A549 (cell line): ENCODE measurements at regions not wholly inside any gene's neighbourhood (a gene's known extent, or its start where the extent isn't known, plus 50 kb on each side); places are given as distances from the start of the nearest gene placed in this dataset.

Experiments
- BHLHE40 ChIP-seq: IDR thresholded peaks from 2 replicates; pipeline ENCODE4 v1.6.1; 2012; ENCODE audit warnings: low read depth, low read length, inconsistent platforms
- CHD4 ChIP-seq: fragments of 200-600 bp; sonication (generic); IDR thresholded peaks from 2 replicates; pipeline ENCODE4 v1.6.1; 2016; ENCODE audit warnings: antibody characterized with exemption, mild to moderate bottlenecking, borderline replicate concordance
- CTCF ChIP-seq: fragments of >200 bp; sonication (Bioruptor Twin); formaldehyde crosslinking; IDR thresholded peaks from 3 replicates; pipeline ENCODE4 v1.5.1; 2016
- EP300 ChIP-seq, 2 experiments: fragments of >200 bp; sonication (Bioruptor Twin); formaldehyde crosslinking; IDR thresholded peaks; 2 replicates in 1 of 2; 3 replicates in 1 of 2; pipeline ENCODE4 v1.6.1; 2016 to 2017
- JUN ChIP-seq, 2 experiments: fragments of >200 bp; sonication (Bioruptor Twin); formaldehyde crosslinking; IDR thresholded peaks; 2 replicates in 1 of 2; 3 replicates in 1 of 2; pipeline ENCODE4 v1.6.1; 2016 to 2017
- KDM5A ChIP-seq: fragments of 200-600 bp; sonication (generic); IDR thresholded peaks from 2 replicates; pipeline ENCODE4 v1.6.1; 2016; ENCODE audit warnings: antibody characterized with exemption, mild to moderate bottlenecking
- MAFK ChIP-seq: fragments of 450-650 bp; IDR thresholded peaks from 2 replicates; pipeline ENCODE4 v1.6.1; 2014; ENCODE audit not compliant: partially characterized antibody
- MAZ ChIP-seq: fragments of 150-350 bp; IDR thresholded peaks from 2 replicates; pipeline ENCODE4 v1.6.1; 2014; ENCODE audit warnings: antibody characterized with exemption, low read depth, low read length, borderline replicate concordance
- MYC ChIP-seq: IDR thresholded peaks from 2 replicates; pipeline ENCODE4 v1.6.1; 2012; ENCODE audit warnings: mild to moderate bottlenecking, inconsistent platforms, low read length, improper control_type of control experiment, borderline replicate concordance
- POLR2A ChIP-seq: IDR thresholded peaks from 2 replicates; pipeline ENCODE4 v1.6.1; 2012; ENCODE audit warnings: mild to moderate bottlenecking, low read length
- RAD21 ChIP-seq, 2 experiments: fragments of >200 bp in 1 of 2; sonication (Bioruptor Twin) in 1 of 2; formaldehyde crosslinking in 1 of 2; IDR thresholded peaks in 1 of 2; conservative IDR thresholded peaks in 1 of 2; 2 replicates in 1 of 2; 3 replicates in 1 of 2; pipeline ENCODE4 v1.6.1; 2012 to 2018; ENCODE audit warnings: inconsistent platforms in 1 of 2
- REST ChIP-seq: fragments of 200-600 bp; sonication (generic); IDR thresholded peaks from 2 replicates; pipeline ENCODE4 v1.6.1; 2016; ENCODE audit warnings: antibody characterized with exemption, mild to moderate bottlenecking, moderate library complexity
- ZSCAN20 ChIP-seq: fragments of 250-450 bp; sonication (Bioruptor Pico); IDR thresholded peaks from 2 replicates; pipeline ENCODE4 v1.8.0; 2022; ENCODE audit warnings: mild to moderate bottlenecking, moderate library complexity

- TF ChIP-seq CTCF (no peak), POLR2A (no peak), REST (no peak), KDM5A (no peak), EP300 (IDR thresholded peaks at IDR 0.05) (no peak), MYC (no peak), JUN (IDR thresholded peaks at IDR 0.05) (no peak), MAFK (no peak), ZSCAN20 (no peak), RAD21 (conservative IDR thresholded peaks at IDR 0.05 in 1 of 2, IDR thresholded peaks at IDR 0.05 in 1 of 2) (no peak), CHD4 (no peak), BHLHE40 (no peak), MAZ (no peak)
Observed at GRCh38 chrX:149092179-149092578, 412.9 kb downstream of the IDS start.
